ENCODE measurements at regions not wholly inside any gene's neighbourhood (a gene's known extent, or its start where the extent isn't known, plus 50 kb on each side); places are given as distances from the start of the nearest gene placed in this dataset.
"Not testable (repeated sequence)": the region's sequence is repeated elsewhere in the genome, so short reads cannot be mapped to it uniquely, and the experiment has no call there.

DNA sequence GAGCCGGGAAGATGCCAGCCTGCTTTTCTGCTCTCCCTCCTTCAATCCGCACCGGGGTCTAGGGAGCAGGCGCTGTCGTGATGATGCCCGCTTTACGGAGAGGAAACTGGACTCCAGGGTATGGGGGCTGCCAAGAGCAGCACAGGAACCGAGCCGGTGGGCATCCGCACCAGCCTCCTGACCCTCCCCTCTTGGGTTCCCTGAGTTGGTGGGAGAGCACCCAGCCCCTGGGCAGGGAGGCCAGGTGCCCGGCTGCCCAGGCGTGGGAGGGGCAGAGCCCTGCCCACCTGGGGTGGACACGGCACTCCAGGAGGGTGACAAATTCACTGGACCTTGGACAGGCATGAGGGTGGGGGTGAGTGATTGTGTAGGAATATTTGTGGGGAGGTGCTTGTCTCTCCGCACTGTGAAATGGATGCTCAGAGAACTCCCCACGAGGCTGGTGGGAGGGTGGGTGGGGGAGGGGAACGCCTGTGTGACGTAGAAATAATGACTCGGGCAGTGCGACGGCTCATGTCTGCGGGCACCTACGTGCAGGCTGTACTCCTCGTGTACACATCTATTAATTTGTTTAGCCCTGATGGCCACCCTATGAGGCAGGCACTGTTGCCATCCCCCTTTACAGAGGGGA lies 173.4 kb downstream of the BMP7 start:
- no peak for DNase-seq

DNA sequence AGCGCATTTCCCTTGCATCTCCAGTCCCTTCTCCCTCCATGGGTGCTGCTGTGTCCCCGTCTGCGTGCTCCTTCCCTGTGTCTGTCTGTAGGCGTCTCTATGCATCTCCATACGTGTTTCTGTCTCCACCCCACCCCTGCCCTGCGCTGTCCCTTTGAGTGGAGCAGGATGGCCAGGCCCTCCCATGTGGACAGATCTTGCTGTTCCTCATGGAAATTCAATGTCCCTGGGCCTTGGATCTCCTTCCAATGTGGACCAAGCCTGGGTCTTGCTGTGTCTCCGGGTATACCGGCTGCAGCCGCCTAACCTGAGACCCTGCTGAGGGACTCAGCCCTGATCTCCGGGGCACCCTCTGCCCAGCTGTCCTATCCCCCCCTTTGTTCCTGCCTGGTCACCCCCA lies 172.7 kb downstream of the BMP7 start:
- no peak for DNase-seq

DNA sequence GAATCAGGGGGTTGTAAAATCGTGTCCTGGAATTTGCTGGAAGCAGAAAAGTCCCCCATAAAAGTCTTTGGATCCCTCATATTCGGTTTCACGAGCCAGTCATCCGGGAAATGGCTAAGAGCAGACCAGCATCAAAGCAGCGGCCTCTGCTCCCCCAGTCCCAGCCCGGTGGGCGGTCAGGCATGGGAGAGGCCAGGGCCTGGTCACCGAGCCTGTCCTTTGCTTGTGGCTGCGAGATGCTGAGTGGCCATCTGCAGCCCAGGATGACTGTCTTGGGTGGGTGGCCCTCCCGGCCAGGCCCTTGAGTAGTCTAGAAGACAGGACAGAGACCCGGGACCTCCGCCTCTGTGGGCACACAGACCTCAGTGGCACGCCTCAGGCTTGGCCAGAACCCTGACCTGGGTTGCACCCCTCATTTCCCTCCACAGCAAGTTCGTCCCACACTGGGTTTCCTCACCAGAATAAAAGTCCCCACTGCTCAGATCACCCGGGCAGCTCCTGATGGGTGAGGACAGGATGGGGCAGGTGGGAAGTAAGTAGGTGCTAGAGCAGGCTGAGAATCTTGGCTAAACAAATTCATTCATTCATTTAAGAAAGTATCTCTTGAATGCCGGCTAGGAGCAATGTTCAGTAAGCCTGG lies 172.1 kb downstream of the BMP7 start:
- DNase-seq = no peak

DNA sequence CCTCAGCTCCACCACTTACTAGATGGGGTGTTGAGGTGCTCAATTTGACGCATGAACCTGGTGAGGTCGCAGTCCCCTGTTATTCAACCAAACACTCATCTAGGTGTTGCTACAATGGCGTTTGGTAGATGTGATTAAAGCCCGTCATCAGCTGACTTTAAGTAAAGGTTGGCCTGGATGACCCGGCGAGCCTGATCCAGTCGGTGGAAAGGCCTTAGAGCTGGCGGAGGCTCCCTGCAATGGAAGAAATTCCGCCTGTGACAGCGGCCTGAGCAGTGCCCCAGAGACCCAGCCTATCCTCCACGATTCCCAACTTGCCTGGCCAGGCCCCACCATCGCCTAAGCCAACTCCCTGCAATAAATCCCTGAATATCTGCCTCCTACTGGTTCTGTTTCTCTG lies 171.4 kb downstream of the BMP7 start:
- no peak for DNase-seq

DNA sequence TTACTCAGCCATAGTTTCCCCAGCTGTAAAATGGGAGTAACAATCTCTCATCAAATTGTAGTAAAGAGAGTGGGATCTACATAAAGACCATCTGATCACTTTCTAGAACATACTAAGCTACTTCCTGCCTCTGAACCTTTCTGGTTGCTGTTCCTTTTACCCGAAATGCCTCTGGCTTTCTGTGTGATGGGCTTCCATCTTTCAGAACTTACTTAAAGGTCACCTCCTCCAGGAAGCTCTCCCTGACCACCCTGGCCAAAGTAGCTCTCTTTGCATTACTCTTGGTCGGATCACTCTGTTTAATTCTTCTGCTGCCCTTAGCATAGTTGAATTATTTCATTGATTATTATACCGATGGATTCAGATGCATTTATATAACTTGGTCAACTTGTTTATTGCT lies 171.0 kb downstream of the BMP7 start:
- DNase-seq = no peak

DNA sequence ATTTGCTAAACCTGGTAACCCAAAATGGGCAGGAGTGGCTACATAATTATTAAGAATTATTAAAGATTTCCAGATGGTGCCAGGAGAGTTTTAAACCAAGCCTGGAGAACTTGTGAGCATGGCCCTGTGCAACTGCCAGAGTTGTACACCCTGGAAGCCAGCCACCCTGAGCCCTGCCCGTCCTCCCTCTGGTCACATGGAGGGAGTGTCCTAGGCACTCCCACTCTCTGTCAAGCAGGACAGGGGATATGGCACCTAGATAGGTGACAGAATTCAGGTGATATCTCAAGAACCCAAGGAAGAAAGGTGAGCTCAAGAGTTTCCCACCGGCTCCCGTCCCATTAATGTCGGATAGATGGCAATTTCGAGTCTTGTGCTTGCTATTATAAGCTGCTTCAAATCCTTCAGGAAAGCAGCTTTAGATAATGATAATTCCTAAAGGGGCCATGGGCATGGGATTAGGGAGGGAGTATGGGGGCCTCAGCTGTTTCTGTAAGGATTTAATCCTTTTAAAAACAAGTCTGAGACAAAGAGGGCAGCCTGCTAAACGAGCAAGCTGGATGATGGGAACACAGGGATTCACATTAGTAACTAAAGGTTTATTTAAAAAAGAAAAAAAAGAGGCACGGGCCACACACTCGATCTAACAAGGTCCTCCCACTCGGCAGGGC lies 169.1 kb downstream of the BMP7 start:
- DNase-seq = no peak

DNA sequence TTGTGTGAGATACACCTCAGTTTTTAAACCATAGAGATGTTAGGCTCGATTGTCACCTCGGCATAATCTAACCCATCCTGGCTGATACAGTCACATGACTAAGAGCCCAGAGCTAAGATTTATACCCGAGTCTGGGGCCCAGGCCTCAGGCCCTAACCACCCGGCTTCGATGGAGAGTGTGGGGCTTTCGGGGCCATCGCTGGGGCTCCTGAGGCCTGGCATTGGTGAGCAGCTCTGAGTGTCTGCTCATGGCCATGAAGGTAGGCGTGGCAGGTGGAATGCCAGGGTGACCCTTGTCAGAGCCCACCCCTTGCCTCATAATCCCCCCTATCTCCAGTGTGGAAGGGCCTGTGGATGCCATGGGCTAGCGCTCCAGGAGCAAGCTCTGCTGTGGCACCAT lies 164.3 kb downstream of the BMP7 start:
- no peak for DNase-seq

DNA sequence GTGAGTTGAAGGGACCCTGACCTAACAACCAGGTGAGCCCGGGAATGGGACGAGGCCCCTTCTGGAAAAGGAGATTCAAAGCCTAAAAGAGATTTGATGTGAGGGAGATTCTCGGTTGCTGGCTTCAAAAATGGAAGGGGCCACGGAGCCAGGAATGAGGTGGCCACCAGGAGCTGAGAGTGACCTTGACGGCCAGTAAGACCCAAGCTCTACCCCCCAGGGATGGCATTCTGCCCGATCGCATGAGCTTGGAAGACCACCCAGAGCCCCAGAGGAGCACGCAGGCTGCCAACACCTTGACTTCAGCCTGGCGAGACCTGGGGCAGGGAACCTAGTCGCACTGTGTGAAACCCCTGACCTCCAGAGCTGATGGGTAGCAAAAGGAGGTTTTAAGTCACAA lies 163.9 kb downstream of the BMP7 start:
- no peak for DNase-seq

DNA sequence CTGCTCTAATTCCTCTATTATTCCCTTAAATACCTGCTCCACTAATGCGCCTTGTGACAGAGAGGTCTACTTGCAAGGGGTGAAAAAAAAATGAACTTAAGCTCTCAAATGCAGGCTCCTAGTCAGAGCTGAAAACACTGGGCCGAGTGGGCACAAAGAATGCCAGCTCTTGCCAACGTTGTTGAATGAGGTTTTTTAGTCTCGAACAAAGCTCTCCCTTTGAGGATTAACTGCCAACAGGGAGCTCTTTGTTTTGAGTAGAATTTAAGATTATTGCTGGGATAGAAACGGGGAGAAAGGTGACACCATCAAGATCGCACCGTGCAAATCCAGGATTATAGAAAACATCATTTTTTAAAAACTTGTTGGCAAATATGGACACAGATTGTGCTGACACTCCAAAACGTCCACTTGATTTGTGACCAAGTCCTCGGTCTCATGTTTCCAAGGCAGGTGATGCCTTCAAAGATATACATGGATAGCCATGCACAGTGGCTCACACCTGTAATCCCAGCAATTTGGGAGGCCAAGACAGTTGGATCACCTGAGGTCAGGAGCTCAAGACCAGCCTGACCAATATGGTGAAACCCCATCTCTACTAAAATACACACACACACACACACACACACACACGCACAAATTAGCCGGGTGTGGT lies 163.2 kb downstream of the BMP7 start:
- DNase-seq = no peak

DNA sequence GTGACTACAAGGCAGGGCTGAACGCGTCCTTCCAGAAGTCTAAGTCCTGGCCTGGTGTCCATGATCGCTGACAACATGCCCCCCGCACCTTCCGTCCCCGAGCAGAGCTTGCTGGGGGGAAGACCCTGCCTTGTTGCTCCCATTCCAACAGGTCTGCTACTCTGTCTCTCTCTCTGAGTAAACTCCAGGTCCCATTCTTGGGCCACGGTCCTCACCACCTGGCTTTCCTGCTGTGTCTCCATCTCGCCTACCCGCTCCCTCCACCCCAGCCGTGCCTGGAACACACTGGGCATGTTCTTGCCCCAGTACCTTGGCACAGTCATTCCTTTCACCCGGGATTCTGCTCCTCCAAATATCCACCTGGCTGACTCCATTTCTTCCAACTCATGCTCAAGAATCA lies 162.3 kb downstream of the BMP7 start:
- no peak for DNase-seq

DNA sequence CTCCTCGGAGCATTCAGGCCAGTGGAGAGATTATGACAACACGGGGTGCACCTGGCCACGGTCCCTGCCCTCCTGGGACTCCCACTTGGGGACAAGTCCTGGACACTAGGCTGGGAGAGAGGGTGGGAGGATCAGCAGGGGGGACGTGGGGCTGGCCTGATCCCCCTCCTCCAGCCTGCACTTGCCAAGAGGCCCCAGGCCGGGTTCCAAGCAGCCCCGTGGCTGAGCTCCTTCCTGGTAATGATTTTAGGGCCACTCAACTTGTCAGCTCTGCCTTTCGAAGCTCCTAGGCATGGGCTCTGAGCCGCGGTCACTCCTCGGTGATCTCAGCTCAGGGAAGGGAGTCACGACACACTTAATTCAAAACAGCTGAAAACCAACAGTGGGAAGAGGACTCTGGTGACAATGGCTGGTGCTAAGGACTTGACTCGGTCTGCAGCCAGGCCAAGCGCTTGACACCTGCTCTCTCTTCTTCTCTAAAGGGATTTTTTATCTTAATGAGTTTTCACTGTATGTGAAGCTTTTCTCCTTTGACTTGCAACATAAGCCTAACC lies 161.7 kb downstream of the BMP7 start:
- no peak for DNase-seq

DNA sequence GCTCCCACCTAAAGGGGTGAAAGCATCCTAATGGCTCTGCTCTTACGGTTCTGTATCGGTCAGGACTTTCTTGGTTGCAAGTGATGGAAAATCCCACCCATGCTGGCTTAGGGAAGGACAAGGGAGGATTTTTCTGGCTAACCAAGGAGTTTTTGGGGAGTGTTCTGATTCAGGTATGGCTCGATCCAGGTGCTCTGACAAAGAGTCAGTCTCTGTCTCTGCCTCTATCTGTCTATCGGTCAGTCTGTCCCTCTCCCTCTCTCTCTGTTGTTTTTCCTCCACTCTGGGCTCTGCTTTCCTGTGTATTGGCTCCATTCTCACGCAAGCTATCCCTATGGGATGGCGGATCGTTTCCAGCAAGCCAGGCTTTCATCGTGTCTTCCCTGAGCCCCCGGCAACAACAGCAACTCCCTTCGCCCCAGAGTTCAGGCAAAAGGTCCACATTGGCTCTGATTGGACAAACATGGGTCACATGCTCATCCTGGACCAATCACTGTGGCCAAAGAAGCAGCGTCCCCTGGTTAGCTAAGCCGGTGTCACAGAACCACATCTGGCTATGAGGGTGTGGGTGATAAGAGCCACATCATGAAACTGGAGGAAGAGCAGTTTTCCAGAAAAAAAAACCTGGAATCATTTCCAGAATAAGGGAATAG lies 160.3 kb downstream of the BMP7 start:
- no peak for DNase-seq

DNA sequence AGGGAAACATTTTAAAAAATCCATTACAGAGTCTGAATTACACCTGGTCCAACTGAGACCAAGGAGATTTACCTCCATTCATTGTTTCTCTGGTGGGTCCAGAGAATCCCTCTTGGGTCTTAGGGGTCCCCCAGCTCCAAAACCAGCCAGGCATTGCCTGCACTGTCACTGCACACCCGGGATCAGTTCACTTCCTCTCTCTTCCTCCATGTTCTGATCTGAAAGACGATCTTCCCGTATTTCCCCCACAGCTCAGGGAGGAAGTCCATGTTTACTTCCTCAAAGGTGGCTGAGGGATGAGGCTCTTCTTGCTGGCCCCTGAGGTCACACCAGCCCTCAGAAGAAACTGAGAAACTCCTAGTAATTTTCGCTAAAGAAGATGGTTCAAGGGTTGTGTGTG lies 159.7 kb downstream of the BMP7 start:
- no peak for DNase-seq

DNA sequence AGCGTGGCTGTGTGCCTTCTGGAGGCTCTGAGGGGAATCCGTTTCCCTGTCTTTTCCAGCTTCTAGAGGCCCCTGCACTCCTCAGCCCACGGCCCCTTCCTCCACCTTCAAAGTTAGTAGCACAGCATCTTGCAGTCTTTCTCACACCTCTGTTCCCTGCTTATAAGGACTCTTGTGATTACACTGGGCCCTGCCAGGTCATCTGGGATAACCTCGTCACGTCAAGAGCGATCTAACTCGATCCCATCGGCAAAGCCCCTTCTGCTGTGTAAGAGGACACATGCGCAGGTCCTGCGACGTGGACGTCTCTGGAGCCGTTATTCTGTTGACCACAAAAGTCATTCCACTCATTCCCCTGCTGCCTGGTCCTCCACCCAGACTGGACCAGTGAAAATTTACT lies 159.2 kb downstream of the BMP7 start:
- DNase-seq = no peak

DNA sequence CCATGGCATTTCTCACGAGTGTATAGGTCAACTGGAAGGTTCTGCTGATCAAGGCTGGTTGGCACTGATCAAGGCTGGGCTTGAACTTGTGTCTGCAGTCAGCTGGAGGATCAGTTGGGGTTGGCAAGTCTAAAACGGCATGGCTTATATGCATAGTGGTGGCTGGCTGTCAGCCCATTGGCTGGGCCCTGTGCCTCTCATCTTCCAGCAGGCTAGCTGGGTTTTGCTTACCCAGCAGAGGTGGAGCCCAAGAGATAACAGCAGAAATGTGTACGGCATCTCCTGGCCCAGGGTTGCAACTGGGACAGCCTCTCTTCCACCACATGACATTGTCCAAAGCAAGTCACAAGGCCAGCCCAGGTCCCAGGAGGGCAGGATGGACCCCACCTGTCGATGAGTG lies 158.2 kb downstream of the BMP7 start:
- no peak for DNase-seq

DNA sequence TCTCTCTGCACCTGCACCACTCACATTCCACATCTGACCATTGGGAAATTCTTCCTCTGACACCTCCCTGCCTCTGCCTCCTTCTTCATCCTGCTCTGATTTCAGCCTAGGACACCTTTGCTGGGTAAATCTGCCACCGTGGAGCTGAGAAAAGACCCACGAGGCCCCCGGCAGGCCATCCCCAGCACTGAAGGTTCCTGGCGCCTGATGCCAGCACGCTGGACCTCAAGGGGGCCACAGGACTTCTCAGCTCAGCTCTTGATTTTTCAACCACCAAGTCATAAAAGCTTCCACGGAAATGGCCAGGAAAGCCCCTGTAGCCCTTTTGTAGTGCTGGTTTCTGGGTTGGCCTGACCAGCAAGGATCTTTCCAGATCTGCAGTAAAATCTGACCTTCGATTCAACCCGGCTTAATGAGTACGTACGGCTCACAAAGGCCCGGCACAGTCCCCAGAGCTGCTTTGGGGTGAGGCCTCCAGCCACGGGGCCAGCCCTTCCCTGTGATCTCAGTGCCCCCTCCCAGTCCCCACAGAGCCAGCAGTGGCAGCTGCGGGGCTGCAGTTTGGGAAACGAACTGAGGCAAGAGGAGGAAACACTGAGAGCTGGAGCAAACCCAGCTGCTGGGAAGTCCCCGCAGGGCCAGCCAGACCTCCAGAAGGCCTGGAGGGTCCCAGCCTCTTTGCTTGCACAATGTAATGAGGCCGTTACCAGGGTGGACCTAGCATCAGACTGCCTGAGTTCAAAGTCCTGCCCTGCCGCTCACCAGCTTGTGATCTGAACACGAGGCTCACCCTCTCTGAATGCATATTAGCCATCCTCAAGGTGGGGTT lies 157.5 kb downstream of the BMP7 start:
- DNase-seq = no peak

DNA sequence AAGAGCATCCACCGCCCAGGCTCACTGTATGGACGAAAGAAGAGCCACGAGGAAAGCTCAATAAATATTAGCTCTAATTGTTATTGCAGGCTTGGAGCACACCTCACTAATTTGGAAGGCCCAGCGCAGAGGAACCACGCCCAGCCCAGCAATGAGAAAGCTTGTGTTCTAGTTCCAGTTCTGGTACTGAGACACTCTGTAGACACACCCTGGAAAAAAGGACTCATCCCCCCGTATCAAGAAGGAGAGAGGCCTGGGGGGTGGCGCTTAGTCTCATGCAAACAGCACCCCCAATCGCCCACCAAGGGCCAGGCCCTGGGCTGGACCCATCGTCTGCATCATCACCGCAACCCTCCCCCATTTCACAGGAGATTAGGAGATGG lies 156.9 kb downstream of the BMP7 start:
- no peak for DNase-seq

DNA sequence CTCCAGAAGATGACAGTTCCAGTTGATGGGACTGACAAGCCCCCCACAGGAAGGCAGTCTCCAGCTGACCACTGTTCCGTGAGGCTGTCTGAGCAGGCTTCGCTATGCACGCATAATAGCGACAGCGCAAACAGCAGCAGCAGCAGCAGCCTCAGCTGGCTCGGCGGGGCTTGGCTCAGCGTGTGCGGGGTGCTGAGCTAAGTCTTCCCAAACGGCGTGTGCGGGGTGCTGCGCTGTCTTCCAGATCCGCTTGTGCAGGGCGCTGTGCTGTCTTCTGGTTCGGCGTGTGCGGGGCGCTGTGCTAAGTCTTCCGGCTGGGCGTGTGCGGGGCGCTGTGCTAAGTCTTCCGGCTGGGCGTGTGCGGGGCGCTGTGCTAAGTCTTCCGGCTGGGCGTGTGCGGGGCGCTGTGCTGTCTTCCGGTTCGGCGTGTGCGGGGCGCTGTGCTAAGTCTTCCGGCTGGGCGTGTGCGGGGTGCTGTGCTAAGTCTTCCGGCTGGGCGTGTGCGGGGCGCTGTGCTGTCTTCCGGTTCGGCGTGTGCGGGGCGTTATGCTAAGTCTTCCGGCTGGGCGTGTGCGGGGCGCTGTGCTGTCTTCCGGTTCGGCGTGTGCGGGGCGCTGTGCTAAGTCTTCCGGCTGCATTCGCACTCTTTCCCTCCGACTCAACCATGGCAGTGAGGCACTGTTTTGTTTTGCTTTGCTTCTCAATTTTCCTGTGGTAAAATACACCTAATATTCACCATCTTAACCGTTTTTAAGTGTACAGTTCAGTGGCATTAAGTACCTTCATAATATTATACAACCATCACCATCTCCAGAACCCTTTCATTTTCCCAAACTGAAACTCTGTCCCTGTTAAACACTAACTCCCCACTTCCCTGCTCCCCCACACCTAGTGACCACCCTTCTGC lies 156.1 kb downstream of the BMP7 start:
- DNase-seq = not testable (repeated sequence)

DNA sequence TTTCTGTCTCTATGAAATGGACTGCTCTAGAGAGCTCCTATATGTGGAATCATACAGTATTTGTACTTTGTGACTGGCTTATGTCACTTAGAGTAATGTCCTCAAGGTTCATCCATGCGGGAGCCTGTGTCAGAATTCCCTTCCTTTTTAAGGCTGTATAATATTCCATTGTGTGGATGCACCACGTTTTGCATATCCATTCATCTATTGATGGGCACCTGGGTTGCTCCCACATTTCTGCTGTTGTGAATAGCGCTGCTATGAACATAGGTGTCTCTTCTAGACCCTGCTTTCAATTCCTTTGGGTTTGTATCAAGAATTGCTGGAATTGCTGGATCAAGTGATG lies 155.4 kb downstream of the BMP7 start:
- DNase-seq = no peak

DNA sequence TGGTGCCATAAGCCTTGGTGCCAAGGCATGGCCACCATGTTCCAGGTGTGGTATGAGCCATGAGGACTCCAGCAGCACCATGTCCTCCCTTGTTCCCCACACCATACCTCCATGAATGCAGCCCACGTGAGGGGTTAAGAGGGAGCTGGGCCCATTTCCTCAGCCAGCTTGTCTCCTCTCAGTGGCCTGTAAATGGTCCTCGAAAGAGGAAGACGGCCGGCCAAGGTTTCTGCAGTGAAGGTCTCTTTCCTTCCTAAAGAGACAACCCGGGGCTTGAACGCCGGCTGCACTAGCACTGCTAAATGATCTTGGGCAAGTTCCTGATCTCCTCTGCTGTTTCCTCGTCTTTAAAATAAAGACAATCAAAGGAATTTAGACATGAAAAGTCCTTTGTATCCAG lies 154.0 kb downstream of the BMP7 start:
- no peak for DNase-seq

DNA sequence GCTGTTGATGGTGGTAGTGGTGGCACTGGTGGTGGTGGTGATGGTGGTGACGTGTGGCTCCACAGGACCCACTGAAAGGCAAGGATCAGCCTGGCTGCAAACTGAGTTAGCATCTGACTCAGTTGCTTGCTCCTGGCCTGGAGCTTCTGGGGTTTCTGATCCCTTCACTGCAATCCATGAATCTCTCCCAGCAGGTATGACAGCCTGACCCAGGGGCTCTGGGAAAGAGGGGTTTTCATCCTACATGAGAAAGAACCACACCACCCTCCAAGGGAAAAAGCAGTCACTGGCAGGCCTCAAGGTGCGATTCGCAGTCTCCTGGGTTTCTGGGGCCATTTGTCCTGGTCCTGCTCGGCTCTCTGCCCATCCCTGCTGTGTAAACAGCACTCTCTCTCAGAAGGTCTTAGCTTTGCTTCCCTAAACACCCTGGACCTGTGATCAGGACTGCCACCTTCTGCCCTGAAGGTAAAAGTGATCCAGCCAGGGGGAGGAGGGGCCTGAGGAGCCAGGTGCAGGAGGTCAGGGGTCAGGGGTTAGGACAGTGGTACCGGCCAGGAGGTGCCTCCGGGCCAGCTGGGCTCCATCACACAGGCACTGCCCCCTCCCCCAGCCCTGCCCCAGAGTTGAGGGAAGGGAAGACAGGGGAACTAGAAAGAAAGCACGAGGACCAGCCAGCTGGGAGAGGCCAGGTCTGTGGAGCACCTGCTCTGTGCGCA lies 152.0 kb downstream of the BMP7 start:
- no peak for DNase-seq

All from inflammatory macrophage treated with lipopolysaccharide for 4 hours (primary cell).